GM19025 (cell line): ENCODE measurements at regions not wholly inside any gene's neighbourhood (a gene's known extent, or its start where the extent isn't known, plus 50 kb on each side); places are given as distances from the start of the nearest gene placed in this dataset.
"Not testable (repeated sequence)": the region's sequence is repeated elsewhere in the genome, so short reads cannot be mapped to it uniquely, and the experiment has no call there.

Source experiments
- ATAC-seq: cut with Tn5 transposase; IDR thresholded peaks from one replicate; pipeline ENCODE4 v1.9.1; 2021; ENCODE audit warnings: mild to moderate bottlenecking, low read depth, moderate library complexity; ENCODE audit not compliant: unreplicated experiment

- no peak for ATAC-seq
Observed at GRCh38 chr12:74671421-74671820, 133.8 kb downstream of the ATXN7L3B start.

GRCh38 chr12:74676955-74677354 lies 139.3 kb downstream of the ATXN7L3B start:
- not testable (repeated sequence) for ATAC-seq

GRCh38 chr12:74685385-74685784 lies 147.8 kb downstream of the ATXN7L3B start:
- no peak for ATAC-seq

GRCh38 chr12:74689071-74689655 lies 151.5 kb downstream of the ATXN7L3B start:
- no peak for ATAC-seq

- ATAC-seq = no peak
Observed at GRCh38 chr12:74689929-74690328, 152.3 kb downstream of the ATXN7L3B start.

- no peak for ATAC-seq
Observed at GRCh38 chr12:74719447-74719846, 181.8 kb downstream of the ATXN7L3B start.

- no peak for ATAC-seq
Observed at GRCh38 chr12:74722709-74723108, 185.1 kb downstream of the ATXN7L3B start.

GRCh38 chr12:74725154-74725553 lies 187.5 kb downstream of the ATXN7L3B start:
- ATAC-seq = no peak

- ATAC-seq = no peak
Observed at GRCh38 chr12:74728006-74728405, 190.4 kb downstream of the ATXN7L3B start.

GRCh38 chr12:74732164-74732784 lies 194.6 kb downstream of the ATXN7L3B start:
- ATAC-seq = no peak

- no peak for ATAC-seq
Observed at GRCh38 chr12:74732826-74733225, 195.2 kb downstream of the ATXN7L3B start.

GRCh38 chr12:74741112-74741511 lies 203.5 kb downstream of the ATXN7L3B start:
- ATAC-seq = no peak

- ATAC-seq = no peak
Observed at GRCh38 chr12:74747305-74747704, 209.7 kb downstream of the ATXN7L3B start.

- no peak for ATAC-seq
Observed at GRCh38 chr12:74751441-74751840, 213.8 kb downstream of the ATXN7L3B start.

GRCh38 chr12:74752215-74752614 lies 214.6 kb downstream of the ATXN7L3B start:
- no peak for ATAC-seq

GRCh38 chr12:74770552-74770951 lies 232.9 kb downstream of the ATXN7L3B start:
- ATAC-seq = no peak

- no peak for ATAC-seq
Observed at GRCh38 chr12:74775276-74775675, 237.6 kb downstream of the ATXN7L3B start.

GRCh38 chr12:74776378-74776777 lies 238.7 kb downstream of the ATXN7L3B start:
- ATAC-seq = no peak

GRCh38 chr12:74780182-74780849 lies 242.7 kb downstream of the ATXN7L3B start:
- ATAC-seq = no peak

- ATAC-seq = not testable (repeated sequence)
Observed at GRCh38 chr12:74780850-74781241, 243.2 kb downstream of the ATXN7L3B start.

- ATAC-seq = no peak
Observed at GRCh38 chr12:74781991-74782485, 244.4 kb downstream of the ATXN7L3B start.

GRCh38 chr12:74790931-74791330 lies 253.3 kb downstream of the ATXN7L3B start:
- no peak for ATAC-seq
